ENCODE measurements at regions not wholly inside any gene's neighbourhood (a gene's known extent, or its start where the extent isn't known, plus 50 kb on each side); places are given as distances from the start of the nearest gene placed in this dataset.

- Histone ChIP-seq H3K36me3 (no peaks in the 10 kb centered on the region), H3K27ac (peak overlapping the region; percentile 53 to 78), H3K27me3 (no peaks in the 10 kb centered on the region), H3K4me1 (ENCODE audit: insufficient read depth) (peaks cover 17% of the 10 kb centered on the region), H3K9me3 (no peaks in the 10 kb centered on the region), H3K4me3 (no peak overlapping the region)
- peak in 1 of 5 donors; percentile 17 for DNase-seq
- TF ChIP-seq CTCF (IDR thresholded peaks at IDR 0.05): no peak
- no peak for TF ChIP-seq POLR2A (IDR thresholded peaks at IDR 0.05)
- no peak for TF ChIP-seq EP300 (IDR thresholded peaks at IDR 0.05)
- WGBS, 3 donors: 76 to 92% (median 83%) methylated on average over 1 of the region's 1 CpG
- intact Hi-C loops (cut with DNase I): no loop called here
Observed at GRCh38 chr3:56975567-56975966, 84.9 kb upstream of the SPATA12 start.

- Histone ChIP-seq H3K4me1 (ENCODE audit: insufficient read depth) (peaks cover 18% of the 10 kb centered on the region), H3K27me3 (no peaks in the 10 kb centered on the region), H3K4me3 (no peak overlapping the region), H3K36me3 (no peaks in the 10 kb centered on the region), H3K9me3 (no peaks in the 10 kb centered on the region), H3K27ac (peak overlapping the region; percentile 53 to 78)
- intact Hi-C loops (cut with DNase I): no loop called here
- WGBS, 3 donors: 15 to 23% (median 18%) methylated on average over 9 of the region's 9 CpGs
- peak; percentile 39 to 70 (median 54) for DNase-seq
- TF ChIP-seq CTCF (IDR thresholded peaks at IDR 0.05): no peak
- TF ChIP-seq EP300 (IDR thresholded peaks at IDR 0.05): no peak
- TF ChIP-seq POLR2A (IDR thresholded peaks at IDR 0.05): no peak
Observed at GRCh38 chr3:56974247-56974930, 86.1 kb upstream of the SPATA12 start.

- Histone ChIP-seq H3K9me3 (no peaks in the 10 kb centered on the region), H3K36me3 (no peaks in the 10 kb centered on the region), H3K27ac (no peak overlapping the region), H3K4me1 (ENCODE audit: insufficient read depth) (peaks cover 9% of the 10 kb centered on the region), H3K27me3 (no peaks in the 10 kb centered on the region), H3K4me3 (no peak overlapping the region)
- intact Hi-C loops (cut with DNase I): no loop called here
- WGBS, 3 donors: 94 to 95% (median 94%) methylated on average over 4 of the region's 4 CpGs
- DNase-seq: peak in 1 of 5 donors; percentile 8
- TF ChIP-seq POLR2A (IDR thresholded peaks at IDR 0.05) (no peak), CTCF (IDR thresholded peaks at IDR 0.05) (no peak), EP300 (IDR thresholded peaks at IDR 0.05) (no peak)
Observed at GRCh38 chr3:56971816-56972215, 88.6 kb upstream of the SPATA12 start.

GRCh38 chr3:56971261-56971660 lies 89.2 kb upstream of the SPATA12 start:
- WGBS, 3 donors: 90 to 92% (median 91%) methylated on average over 12 of the region's 12 CpGs
- Histone ChIP-seq H3K4me1 (ENCODE audit: insufficient read depth) (peaks cover 9% of the 10 kb centered on the region), H3K4me3 (no peak overlapping the region), H3K36me3 (no peaks in the 10 kb centered on the region), H3K9me3 (no peaks in the 10 kb centered on the region), H3K27me3 (no peaks in the 10 kb centered on the region), H3K27ac (peak overlapping the region; percentile 26 to 59)
- no peak for DNase-seq
- intact Hi-C loops (cut with DNase I): no loop called here
- TF ChIP-seq POLR2A (IDR thresholded peaks at IDR 0.05) (no peak), CTCF (IDR thresholded peaks at IDR 0.05) (no peak), EP300 (IDR thresholded peaks at IDR 0.05) (no peak)
